Embryonic facial prominence (tissue), 1 donor: ENCODE measurements at regions not wholly inside any gene's neighbourhood (a gene's known extent, or its start where the extent isn't known, plus 50 kb on each side); places are given as distances from the start of the nearest gene placed in this dataset.

Experiments
- DNase-seq: peaks from one replicate; pipeline ENCODE4 v3.0.0-alpha.2; 2016; ENCODE audit errors: extremely low spot score

DNA sequence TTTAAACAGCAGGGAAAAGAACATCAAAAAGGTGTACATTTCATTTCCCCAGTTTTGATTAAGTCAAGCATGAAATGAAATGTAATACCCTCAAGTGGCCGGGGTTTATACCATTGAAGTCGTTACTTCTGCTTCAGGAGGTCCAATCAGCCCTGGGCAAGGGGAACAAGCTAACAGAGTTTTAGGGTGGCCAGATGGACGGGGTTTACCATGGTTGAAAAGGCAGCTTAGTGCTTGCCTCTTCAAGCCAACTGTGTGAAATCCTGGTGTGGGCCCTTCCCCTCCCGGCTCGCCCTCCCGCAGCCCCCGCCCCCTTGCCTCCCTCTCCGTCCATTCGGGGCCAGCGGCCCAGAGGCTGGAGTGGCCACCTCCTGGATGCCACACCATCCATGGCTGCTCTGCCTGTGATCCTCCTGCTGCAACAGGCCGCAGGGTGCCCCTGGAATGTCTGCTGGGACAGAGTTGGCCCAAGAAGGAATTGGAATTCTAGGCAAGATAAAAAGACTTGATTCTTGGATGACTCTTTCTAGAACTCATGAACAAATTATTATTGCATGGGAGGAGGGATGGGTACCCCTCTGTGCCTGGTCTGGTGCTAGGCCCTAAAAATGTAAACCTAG is 296.2 kb upstream of the IRX3 start:
- no peak for DNase-seq

- no peak for DNase-seq
Measured at GRCh38 chr16:54579106-54579728, 292.6 kb upstream of the IRX3 start.

DNA sequence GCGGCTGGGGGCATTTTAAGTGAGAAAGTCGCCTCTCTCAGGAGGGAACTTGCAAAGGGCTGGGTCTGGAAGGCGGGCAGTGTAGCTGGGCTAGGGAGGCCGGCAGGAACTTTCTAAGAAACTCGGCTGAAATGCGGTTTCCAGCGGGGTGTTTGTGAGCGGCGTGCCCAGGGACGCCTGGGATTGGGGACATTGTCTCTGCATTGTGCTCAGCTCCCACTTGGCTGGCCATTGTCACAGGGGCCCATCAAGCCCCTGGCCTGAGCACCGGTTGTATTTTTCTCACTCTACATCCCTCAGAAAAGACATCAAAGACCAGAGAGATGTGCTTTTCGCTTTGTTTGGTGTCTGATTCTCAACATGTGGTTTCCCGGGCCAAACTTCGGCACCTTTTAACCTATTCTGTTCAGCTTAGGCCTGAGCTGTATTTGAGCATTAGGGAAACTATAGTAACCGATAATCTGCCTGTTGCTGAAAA is 291.1 kb upstream of the IRX3 start:
- no peak for DNase-seq

DNA sequence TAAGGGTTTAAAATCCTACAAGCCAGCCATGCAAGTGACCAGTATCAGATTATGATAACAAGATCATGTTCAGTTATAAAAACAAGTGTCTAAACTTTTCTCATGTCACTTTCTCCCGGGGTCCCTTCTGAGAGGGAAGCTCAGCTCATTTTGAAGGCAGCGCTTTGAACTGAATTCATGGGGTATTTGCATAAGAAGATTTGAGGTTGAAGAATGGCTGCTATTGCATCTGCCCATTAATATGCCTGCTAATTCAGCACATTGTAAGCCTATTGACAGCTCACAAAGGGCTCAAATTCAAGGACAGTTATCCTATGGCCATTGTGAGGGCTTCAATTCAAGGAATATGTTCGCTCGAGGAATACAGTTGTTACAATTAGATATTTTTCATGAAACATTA is 290.2 kb upstream of the IRX3 start:
- DNase-seq: no peak

DNA sequence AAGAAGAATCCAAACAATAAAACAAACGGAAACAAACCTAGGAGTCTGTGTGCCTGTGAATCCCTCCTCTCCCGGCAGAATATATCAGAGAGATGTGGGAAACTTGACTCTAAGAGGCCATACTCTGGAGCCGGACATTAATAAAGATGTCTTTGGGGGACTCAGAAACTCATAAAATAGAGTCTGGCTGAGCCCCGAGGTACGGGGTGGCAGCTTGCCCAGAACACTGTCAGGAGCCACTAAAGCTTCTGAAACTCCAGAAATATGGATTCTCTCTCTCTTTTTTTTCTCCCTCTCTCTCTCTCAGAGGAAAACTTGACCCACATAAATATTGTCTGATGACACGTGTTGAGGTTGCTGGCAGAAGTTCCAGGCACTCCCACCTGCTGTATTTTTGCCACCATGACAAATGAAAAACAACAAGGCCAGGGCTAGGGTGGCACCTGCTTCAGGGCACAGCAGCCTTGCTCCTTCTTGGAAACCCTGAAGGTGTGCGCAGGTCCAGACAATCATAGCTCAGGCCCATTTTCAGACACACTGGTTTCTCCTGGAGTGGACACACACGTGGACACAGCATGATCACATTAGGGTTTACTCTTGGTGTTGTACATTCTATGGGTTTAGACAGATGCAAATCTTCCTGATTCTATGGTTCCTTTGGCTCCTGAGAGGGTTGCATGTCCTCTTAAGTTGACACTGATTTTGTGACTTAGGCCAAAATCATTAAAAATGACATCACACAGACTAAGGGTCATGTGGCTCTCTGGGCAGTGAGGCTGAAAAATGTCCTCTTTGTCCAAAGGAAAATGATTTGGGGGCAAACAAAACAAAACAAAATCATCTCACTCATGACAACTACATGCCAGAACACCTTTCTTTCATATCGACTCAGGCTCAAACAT is 282.6 kb upstream of the IRX3 start:
- DNase-seq: no peak

GRCh38 chr16:54564841-54565240 is 278.3 kb upstream of the IRX3 start:
- no peak for DNase-seq

- no peak for DNase-seq
Measured at GRCh38 chr16:54554581-54554980, 268.0 kb upstream of the IRX3 start.

DNA sequence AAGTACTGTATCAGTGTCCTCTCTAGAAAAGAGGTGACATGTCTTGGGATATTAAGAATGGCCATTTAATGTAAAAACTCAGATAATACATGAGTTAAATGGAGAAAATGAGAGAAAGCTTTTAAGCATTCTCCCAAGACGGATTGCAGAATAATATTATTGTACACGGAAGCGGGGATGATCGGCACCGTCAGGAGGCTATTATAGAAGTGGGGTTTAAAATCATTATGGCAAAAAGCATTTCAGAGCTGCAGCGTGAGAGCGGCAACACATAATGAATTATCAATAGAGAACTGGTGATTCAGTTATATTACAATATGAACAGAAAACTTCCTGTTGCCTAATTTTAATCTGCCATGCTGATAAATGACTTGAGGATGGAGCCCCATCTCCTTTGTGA is 261.7 kb upstream of the IRX3 start:
- DNase-seq: no peak

DNA sequence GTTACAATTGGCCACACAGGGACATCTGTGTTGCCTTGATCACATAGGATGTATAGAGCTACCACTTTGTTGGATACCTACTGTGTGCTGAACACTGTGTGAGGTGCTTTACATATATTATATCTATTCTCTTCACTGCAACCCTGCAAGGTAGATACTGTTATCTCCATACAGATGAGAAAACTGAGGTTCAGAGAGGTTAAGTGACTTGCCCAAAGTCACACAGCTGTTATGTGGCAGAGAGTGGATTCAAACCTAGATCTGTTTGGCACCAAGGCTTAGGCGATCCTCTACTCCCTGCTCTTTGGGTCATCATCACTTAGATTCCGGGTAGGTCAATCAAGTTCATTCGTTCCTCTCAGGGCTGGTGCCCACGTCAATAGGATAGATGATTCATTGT is 260.5 kb upstream of the IRX3 start:
- DNase-seq: no peak

- DNase-seq: no peak
Measured at GRCh38 chr16:54546521-54546920, 259.9 kb upstream of the IRX3 start.

DNA sequence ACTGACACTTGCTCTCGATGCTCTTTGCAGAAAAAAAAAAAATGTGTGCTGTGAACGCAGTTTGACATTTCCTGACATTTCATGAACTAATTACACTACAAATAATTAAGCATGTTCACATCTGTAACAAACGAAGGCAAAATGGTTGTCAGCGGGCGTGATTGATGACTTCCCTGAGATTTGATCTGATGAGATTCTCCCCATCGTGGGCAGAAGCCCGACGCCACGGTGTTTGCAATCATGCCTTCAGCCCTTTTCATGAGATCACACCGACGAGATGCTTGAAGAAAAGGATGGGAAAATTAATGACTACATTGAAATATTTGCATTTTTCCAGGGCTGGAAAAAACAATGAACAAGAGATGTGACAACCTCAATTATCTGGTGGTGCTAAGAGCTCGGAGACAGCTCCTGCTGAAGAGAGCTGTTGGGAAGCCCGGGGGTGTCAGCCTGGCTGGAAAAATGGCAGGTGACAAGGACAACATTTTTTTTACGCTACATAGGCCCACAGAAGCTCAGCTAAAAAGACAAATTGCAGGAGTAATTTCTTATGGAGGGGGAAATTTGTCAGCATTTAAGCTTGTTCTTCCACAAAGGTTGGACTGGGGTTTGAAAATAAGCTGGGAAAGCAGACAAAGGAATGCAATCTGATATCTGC is 259.4 kb upstream of the IRX3 start:
- no peak for DNase-seq

DNA sequence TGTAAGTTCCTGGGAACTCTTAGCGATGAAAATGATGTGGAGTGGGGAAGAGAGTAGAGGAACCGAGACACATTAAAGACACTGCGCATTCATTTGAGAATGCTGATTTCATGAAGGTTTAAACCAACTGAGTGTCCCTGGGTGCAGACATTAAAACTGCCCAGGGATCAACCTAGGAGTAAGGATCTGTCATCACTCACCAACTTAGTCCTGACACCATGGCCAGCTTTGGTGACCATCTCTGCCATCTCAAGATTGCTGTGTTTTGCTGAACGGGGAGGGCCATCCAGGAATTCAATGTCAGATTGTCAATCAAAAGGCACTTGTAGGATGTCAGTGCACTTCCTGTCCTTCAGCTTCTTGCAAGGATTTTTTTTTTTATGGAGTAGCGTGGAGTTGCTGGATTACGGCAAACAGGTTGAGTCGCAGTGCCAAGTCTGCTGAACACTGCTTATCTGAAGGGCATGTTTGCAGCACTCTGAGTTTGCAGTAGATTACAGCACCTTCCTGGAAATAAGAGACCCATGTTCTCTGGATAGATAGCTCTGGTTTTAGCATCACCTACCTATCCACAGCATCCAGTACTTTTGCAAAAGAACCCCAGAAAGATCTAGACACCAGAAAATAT is 258.1 kb upstream of the IRX3 start:
- no peak for DNase-seq

DNA sequence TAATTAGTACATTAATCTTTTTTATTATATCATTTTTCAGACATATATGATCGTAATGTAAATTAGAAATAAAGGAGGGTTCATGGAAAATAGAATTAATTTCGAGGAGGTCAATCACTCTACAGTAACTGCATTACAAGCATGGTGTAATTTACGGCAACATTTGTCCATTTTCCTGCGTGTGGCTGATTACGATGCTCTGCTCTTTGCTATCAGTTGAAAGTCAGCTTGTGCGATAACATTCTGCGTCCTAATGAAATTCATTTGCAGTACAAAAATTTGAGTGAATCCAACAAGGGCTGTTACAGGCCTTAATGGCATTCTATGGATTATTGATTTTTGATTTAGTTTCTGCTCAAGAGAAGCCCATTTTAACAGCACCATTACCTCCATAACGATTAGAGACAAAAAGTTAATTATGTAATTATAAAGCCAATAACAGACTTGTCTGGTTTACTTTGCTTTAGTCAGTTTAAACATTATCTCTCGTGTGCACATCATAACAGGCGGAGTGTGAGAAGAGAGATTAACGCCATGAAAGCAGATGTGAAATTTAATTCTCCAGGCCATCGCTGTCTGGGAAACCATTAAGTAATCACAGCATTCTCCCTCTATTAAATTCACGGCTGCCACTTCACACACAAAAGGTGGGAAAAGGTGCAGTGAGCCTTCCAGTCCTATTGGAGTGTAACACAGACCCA is 256.4 kb upstream of the IRX3 start:
- no peak for DNase-seq

DNA sequence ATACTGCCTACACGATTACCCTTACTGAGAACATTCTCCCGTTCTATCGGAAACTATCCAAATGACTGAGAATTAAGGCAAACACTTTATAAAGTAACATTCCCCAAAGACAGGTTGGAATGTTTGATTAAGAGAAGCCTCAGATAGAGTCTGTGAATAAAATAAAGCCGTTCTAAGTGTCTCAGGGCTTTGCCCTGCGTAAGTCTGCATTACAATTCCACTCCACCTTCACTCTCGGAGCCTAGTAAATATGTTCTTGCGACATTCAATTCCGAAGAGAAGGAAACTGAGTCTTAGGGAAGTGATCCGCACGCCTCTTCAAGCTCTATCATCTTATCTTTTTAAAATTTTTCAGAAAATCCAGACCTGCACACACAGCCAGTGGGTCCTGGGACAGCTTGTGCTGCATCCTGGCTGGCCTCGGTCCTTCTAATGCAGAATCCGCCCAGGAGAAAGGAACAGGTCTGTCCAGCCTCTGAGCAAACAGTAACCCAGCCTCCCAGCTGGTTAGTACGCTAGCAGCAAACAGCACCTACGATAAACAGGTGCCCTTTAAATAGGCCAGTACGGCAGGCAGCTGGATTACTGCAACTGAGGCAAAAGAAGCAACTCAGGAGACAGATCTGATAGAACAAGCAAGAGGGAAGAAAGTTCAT is 254.1 kb upstream of the IRX3 start:
- no peak for DNase-seq

DNA sequence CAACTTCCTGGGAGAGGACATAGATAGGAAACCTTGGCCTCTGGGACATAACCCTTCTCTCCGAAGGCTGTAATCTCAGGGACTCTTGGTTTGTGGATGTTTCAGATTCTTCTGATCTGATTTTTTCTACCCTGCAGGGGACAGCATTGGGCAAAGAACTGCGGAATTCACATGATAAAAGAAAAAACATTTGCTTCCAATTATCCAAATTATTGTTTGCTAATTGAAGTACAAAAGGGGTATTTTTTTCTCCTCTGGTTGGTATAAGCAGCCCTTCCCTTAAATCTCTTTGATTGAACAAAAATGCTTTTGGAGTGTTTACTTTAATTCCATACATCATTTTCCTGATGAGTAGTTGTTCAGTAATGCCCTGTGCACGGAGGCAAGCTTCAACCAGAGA is 251.7 kb upstream of the IRX3 start:
- DNase-seq: no peak

- DNase-seq: no peak
Measured at GRCh38 chr16:54533856-54534490, 247.4 kb upstream of the IRX3 start.

DNA sequence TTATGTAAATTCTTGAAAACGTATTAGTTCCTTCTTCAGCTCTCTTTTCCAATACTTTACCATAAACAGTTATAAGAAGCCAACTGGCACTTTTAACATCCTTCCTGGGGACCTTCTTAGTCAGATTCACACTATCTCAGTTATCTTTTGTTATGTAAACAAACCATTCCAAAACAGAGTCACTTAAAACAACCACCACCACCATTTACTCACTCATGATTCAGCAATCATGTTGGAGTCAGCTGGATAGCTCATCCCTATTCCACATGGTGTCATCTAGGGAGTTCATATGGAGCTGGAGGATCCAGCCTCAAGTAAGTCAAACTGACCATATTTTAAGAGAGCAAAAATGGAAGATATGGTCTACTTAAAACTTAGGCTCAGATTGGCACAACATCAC is 240.3 kb upstream of the IRX3 start:
- no peak for DNase-seq

- no peak for DNase-seq
Measured at GRCh38 chr16:54526087-54526486, 239.5 kb upstream of the IRX3 start.

DNA sequence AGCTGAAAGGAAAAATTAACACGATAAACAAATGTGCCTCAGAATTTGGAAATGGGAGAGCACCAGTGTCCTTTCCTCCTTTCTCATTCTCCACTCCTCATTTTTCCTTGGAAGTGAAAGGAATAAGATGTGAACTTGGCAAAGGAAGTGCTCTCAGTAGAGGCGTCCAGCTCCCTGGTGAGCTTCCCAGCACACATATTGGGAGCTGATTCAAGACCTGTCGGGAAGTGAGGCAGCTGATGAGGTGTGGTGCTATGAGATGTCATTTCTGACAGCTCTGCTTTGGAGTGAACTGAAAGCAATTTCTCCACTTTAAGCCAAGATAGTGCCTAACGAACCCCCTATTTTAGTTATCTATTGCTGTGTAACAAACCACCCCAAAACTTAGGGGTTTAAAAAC is 238.5 kb upstream of the IRX3 start:
- no peak for DNase-seq

- no peak for DNase-seq
Measured at GRCh38 chr16:54522584-54522983, 236.0 kb upstream of the IRX3 start.
